Stomach (tissue), 8 donors: ENCODE measurements at regions not wholly inside any gene's neighbourhood (a gene's known extent, or its start where the extent isn't known, plus 50 kb on each side); places are given as distances from the start of the nearest gene placed in this dataset.

Experiments
- DNase-seq, 2 donors: peaks; one replicate each; pipeline versions ENCODE4 v3.0.0 to v3.0.0-alpha.2; 2013 to 2019
- H3K27ac ChIP-seq, 5 donors: fragments of 200-600 bp in 4 of 5; sonication (generic) in 4 of 5; one replicate each; pipeline ENCODE4 v1.5.1; 2013 to 2019; ENCODE audit warnings: mild to moderate bottlenecking in 1 of 5, moderate library complexity in 1 of 5
- H3K27me3 ChIP-seq, 3 donors: fragments of 200-600 bp; sonication (generic); one replicate each; pipeline ENCODE4 v1.5.1; 2017 to 2019; ENCODE audit warnings: mixed run types in 1 of 3
- H3K36me3 ChIP-seq, 4 donors: fragments of 200-600 bp; sonication (generic); 1 replicate in 3 of 4; 2 replicates in 1 of 4; pipeline ENCODE4 v1.5.1; 2016 to 2019
- H3K4me1 ChIP-seq, 4 donors: fragments of 200-600 bp; sonication (generic); one replicate each; pipeline ENCODE4 v1.5.1; 2016 to 2019
- H3K4me3 ChIP-seq, 4 donors: fragments of 200-600 bp; sonication (generic) in 3 of 4; one replicate each; pipeline ENCODE4 v1.5.1; 2016 to 2019; ENCODE audit warnings: mild to moderate bottlenecking in 1 of 4
- H3K9me3 ChIP-seq, 4 donors: fragments of 200-600 bp; sonication (generic); one replicate each; pipeline ENCODE4 v1.5.1; 2016 to 2019
- EP300 ChIP-seq: sonication (generic); formaldehyde crosslinking; IDR thresholded peaks from one replicate; pipeline ENCODE4 v1.6.1; 2017; ENCODE audit warnings: antibody characterized with exemption
- POLR2A ChIP-seq, 4 donors: fragments of 450-650 bp; IDR thresholded peaks; one replicate each; pipeline ENCODE4 v1.6.1; 2016; ENCODE audit warnings: antibody characterized with exemption in 4 of 4, control low read depth in 2 of 4, mild to moderate bottlenecking in 1 of 4, moderate library complexity in 1 of 4
- POLR2AphosphoS5 ChIP-seq, 3 donors: sonication (generic); formaldehyde crosslinking; IDR thresholded peaks; one replicate each; pipeline ENCODE4 v1.6.1; 2016; ENCODE audit warnings: antibody characterized with exemption in 3 of 3
- WGBS, 5 donors: extraction: QIAGEN DNeasy Blood & Tissue Kit in 3 of 5; methylation state at CpG; one replicate each; pipeline versions ENCODE4 v1.1.5 to v1.1.7; 2013 to 2018; 5-methylcytosine and 5-hydroxymethylcytosine counted together
- intact Hi-C: fragments of 100-400 bp; cut with DNase I; formaldehyde crosslinking; loops from one replicate; pipeline ENCODE4 v1.15.1; 2023; ENCODE audit warnings: low total_unique reads
- TF ChIP-seq, protein P1 (sequence below), 7 experiments: fragments of 450-650 bp in 4 of 7; fragments of 200-600 bp in 3 of 7; sonication (generic) in 3 of 7; IDR thresholded peaks; one replicate each; pipeline ENCODE4 v1.5.1; 2016 to 2019; ENCODE audit warnings: antibody characterized with exemption in 7 of 7, control low read depth in 2 of 7, mild to moderate bottlenecking in 1 of 7
- donor health status: healthy with polysubstance abuse.
- donor health status: Bipolar disorder and iron deficiency.
- donor health status: healthy.

DNA sequence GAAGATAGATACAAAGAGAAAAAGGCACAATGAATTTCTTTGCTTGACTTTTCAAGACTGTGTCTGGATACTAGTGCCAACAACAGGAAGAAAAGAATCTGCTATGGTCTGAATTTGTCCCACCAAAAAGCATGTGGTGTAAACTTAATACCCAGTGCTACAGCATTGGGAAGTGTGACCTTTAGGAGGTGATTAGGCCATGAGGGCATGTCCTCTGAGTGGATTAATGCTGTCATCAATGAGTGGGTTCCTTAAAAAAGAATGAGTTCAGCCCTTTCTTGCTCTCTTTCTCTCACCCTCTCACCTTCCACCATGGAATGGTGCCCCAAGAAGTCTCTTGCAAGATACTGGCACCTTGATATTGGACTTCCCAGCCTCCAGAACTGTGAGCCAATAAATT, 155.7 kb upstream of the GPRIN3 start:
- Histone ChIP-seq H3K4me1 (no peaks in the 10 kb centered on the region), H3K9me3 (no peaks in the 10 kb centered on the region), H3K4me3 (no peak overlapping the region), H3K27me3 (no peaks in the 10 kb centered on the region), H3K27ac (no peak overlapping the region), H3K36me3 (no peaks in the 10 kb centered on the region)
- no peak for DNase-seq
- TF ChIP-seq, protein P1, sequence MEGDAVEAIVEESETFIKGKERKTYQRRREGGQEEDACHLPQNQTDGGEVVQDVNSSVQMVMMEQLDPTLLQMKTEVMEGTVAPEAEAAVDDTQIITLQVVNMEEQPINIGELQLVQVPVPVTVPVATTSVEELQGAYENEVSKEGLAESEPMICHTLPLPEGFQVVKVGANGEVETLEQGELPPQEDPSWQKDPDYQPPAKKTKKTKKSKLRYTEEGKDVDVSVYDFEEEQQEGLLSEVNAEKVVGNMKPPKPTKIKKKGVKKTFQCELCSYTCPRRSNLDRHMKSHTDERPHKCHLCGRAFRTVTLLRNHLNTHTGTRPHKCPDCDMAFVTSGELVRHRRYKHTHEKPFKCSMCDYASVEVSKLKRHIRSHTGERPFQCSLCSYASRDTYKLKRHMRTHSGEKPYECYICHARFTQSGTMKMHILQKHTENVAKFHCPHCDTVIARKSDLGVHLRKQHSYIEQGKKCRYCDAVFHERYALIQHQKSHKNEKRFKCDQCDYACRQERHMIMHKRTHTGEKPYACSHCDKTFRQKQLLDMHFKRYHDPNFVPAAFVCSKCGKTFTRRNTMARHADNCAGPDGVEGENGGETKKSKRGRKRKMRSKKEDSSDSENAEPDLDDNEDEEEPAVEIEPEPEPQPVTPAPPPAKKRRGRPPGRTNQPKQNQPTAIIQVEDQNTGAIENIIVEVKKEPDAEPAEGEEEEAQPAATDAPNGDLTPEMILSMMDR (IDR thresholded peaks at IDR 0.05), result no peak
- TF ChIP-seq POLR2AphosphoS5 (IDR thresholded peaks at IDR 0.05), result no peak
- intact Hi-C loops, result no loop called here

DNA sequence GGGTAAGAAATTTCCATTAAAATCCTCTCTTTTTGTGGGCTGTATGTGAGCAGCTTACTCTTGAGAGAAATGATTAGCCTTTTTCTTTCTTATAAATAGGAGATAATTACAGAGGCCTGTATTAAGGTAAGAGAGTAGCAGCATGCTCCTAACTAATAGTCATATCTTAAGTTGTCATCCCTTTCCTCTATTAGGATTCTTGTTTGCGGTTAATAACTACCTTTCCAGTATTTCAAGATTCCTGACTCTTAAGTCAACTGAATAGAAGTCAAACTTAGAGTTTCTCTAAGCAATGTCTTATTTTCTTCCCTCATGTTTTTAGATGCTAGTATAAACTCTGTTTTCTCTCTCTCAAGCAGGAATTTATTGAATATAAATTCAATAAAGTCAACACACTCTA, 139.9 kb upstream of the GPRIN3 start:
- DNase-seq, result no peak
- Histone ChIP-seq H3K27ac (no peak overlapping the region), H3K4me3 (no peak overlapping the region), H3K27me3 (no peaks in the 10 kb centered on the region), H3K4me1 (no peaks in the 10 kb centered on the region), H3K9me3 (peaks cover 9 to 25% (median 23%) of the 10 kb centered on the region in 4 donors), H3K36me3 (no peaks in the 10 kb centered on the region)
- TF ChIP-seq, protein P1 (IDR thresholded peaks at IDR 0.05), result no peak
- TF ChIP-seq POLR2A (IDR thresholded peaks at IDR 0.05) (no peak), EP300 (no peak), POLR2AphosphoS5 (IDR thresholded peaks at IDR 0.05) (no peak)
- intact Hi-C loops, result no loop called here
- WGBS, 5 donors, result 79 to 95% (median 91%) methylated on average over 1 of the region's 1 CpG

DNA sequence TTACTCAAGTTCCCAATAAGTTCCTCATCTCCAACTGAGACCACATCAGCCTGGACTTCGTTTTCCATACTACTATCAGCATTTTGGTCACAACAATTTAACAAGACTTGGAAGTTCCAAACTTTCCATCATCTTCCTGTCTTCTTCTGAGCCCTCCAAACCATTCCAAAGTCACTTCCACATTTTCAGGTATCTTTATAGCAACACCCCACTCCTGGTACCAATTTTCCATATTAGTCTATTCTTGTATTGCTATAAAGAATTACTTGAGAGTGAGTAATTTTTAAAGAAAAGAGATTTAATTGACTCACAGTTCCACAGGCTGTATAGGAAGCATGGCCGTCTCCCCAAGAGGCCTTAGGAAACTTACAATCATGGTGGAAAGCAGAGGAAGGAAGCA, 138.6 kb upstream of the GPRIN3 start:
- Histone ChIP-seq H3K27ac (no peak overlapping the region), H3K9me3 (peaks cover 9 to 25% (median 23%) of the 10 kb centered on the region in 4 donors), H3K4me3 (no peak overlapping the region), H3K27me3 (no peaks in the 10 kb centered on the region), H3K36me3 (no peaks in the 10 kb centered on the region), H3K4me1 (no peaks in the 10 kb centered on the region)
- WGBS, 5 donors, result 78 to 86% (median 81%) methylated on average over 2 of the region's 2 CpGs
- TF ChIP-seq, protein P1 (IDR thresholded peaks at IDR 0.05), result no peak
- intact Hi-C loops, result no loop called here
- no peak for DNase-seq

DNA sequence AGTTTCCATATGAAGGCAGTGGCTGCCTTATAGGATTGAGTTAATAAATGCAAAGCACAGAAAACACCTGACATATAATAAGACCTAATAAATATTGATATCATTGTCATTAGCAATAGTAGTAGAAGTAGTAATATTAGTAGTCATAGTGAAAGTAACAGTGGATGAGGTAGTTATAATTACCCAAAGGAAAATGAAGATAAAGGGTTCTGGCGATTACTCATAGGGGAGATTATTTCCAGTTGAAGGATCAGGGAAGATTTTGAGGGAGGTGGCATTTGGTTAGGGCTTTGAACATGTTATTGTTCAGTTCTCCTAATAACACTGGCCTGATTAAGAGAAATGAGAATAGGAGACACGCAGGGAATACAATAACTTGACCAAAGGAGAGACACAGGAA, 131.9 kb upstream of the GPRIN3 start:
- intact Hi-C loops, result no loop called here
- Histone ChIP-seq H3K27me3 (no peaks in the 10 kb centered on the region), H3K9me3 (no peaks in the 10 kb centered on the region), H3K36me3 (no peaks in the 10 kb centered on the region), H3K4me1 (no peaks in the 10 kb centered on the region), H3K4me3 (no peak overlapping the region), H3K27ac (no peak overlapping the region)
- WGBS, 5 donors, result 72 to 82% (median 82%) methylated on average over 2 of the region's 2 CpGs
- TF ChIP-seq POLR2A (IDR thresholded peaks at IDR 0.05) (no peak), EP300 (no peak), POLR2AphosphoS5 (IDR thresholded peaks at IDR 0.05) (no peak)
- TF ChIP-seq, protein P1 (IDR thresholded peaks at IDR 0.05), result no peak
- DNase-seq, result no peak
